ENCODE measurements at regions not wholly inside any gene's neighbourhood (a gene's known extent, or its start where the extent isn't known, plus 50 kb on each side); places are given as distances from the start of the nearest gene placed in this dataset.

DNA sequence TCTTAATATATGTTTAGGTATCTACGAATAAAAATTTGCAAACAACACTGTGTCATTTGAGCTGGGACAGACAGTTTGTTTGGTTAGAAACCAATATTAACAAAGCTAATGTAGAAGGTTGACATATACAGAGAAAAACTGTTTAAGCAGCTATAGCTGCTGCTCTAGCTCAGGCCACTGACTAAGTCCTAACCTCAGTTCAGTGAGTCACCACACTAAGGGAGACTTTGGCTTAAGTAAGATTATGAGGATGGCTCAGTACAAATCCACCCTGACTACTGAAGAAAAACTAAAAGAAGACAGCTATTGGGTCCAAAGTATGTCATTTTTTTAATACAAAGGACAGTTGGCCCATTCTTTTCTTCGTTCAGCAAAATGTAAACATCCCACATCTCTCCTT, 717.3 kb upstream of the ACTRT1 start:
- DNase-seq (no peak), ATAC-seq (no peak)
- Histone ChIP-seq H3K27ac (ENCODE audit: low read length) (no peak overlapping the region), H3K4me3 (ENCODE audit: low read length) (no peak overlapping the region), H3K27me3 (ENCODE audit: control insufficient read depth, insufficient read depth) (no peaks in the 10 kb centered on the region), H3K9me3 (ENCODE audit: control insufficient read depth, low read length) (no peaks in the 10 kb centered on the region), H3K4me1 (ENCODE audit: control insufficient read depth, insufficient read depth, low read length) (no peaks in the 10 kb centered on the region)
- intact Hi-C loops (cut with DNase I), result no loop called here
- 78% methylated on average over 2 of the region's 2 CpGs for WGBS

GRCh38 chrX:128759745-128760144, 707.5 kb upstream of the ACTRT1 start:
- no peak overlapping the region for H3K4me3 ChIP-seq (ENCODE audit: low read length)
- DNase-seq (no peak), ATAC-seq (no peak)
- H3K4me1 ChIP-seq (ENCODE audit: control insufficient read depth, insufficient read depth, low read length), result no peaks in the 10 kb centered on the region
- H3K27me3 ChIP-seq (ENCODE audit: control insufficient read depth, insufficient read depth), result no peaks in the 10 kb centered on the region
- H3K9me3 ChIP-seq (ENCODE audit: control insufficient read depth, low read length), result no peaks in the 10 kb centered on the region
- WGBS, result 74% methylated on average over 3 of the region's 3 CpGs
- intact Hi-C loops (cut with DNase I), result no loop called here
- no peak overlapping the region for H3K27ac ChIP-seq (ENCODE audit: low read length)

GRCh38 chrX:128759177-128759576, 707.0 kb upstream of the ACTRT1 start:
- no peak overlapping the region for H3K4me3 ChIP-seq (ENCODE audit: low read length)
- H3K4me1 ChIP-seq (ENCODE audit: control insufficient read depth, insufficient read depth, low read length), result no peaks in the 10 kb centered on the region
- H3K27ac ChIP-seq (ENCODE audit: low read length), result no peak overlapping the region
- 83% methylated on average over 1 of the region's 1 CpG for WGBS
- DNase-seq (no peak), ATAC-seq (no peak)
- no peaks in the 10 kb centered on the region for H3K27me3 ChIP-seq (ENCODE audit: control insufficient read depth, insufficient read depth)
- H3K9me3 ChIP-seq (ENCODE audit: control insufficient read depth, low read length), result no peaks in the 10 kb centered on the region
- intact Hi-C loops (cut with DNase I), result no loop called here

DNA sequence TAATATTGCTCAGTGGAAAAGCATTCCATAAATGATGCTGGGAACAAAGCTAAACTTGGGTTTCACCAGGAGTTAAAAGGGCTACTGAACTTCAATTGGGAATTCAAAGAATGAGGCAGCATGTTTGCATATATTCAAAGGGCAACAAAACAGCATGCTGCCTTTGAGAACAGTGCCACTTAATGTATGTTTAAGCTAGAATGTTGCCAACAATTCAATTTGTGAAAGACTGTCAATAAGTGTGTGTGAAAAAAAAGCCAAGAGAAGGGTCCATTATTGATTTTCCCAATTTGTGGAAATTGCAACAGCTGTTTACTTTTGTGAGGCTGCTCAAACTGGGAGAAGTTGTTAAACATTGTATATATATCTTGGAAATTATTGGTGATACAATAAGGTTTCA, 701.9 kb upstream of the ACTRT1 start:
- Histone ChIP-seq H3K27me3 (ENCODE audit: control insufficient read depth, insufficient read depth) (no peaks in the 10 kb centered on the region), H3K4me3 (ENCODE audit: low read length) (no peak overlapping the region), H3K27ac (ENCODE audit: low read length) (no peak overlapping the region), H3K9me3 (ENCODE audit: control insufficient read depth, low read length) (no peaks in the 10 kb centered on the region), H3K4me1 (ENCODE audit: control insufficient read depth, insufficient read depth, low read length) (no peaks in the 10 kb centered on the region)
- intact Hi-C loops (cut with DNase I), result no loop called here
- ATAC-seq (no peak), DNase-seq (no peak)

DNA sequence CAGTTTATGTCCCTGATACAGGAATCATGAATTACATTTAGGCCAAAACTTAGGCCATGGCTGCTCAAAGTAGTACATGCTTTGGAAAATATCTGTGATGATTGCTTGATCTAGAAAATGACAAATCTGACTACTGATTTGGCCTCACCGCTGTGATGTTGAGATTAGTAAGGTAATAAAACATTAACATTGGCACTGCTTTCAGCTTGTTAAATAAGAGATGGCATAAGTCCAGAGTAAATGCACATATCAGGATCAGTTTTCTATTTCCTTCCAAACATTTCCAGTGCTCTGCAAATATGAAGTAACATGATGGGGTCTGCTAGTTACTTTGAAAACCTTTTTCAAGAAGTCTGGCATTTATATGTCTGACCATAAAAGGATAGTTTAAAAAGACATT, 687.3 kb upstream of the ACTRT1 start:
- intact Hi-C loops (cut with DNase I), result no loop called here
- ATAC-seq (no peak), DNase-seq (no peak)
- Histone ChIP-seq H3K9me3 (ENCODE audit: control insufficient read depth, low read length) (no peaks in the 10 kb centered on the region), H3K27ac (ENCODE audit: low read length) (no peak overlapping the region), H3K4me1 (ENCODE audit: control insufficient read depth, insufficient read depth, low read length) (no peaks in the 10 kb centered on the region), H3K27me3 (ENCODE audit: control insufficient read depth, insufficient read depth) (no peaks in the 10 kb centered on the region), H3K4me3 (ENCODE audit: low read length) (no peak overlapping the region)
- 52% methylated on average over 1 of the region's 1 CpG for WGBS

DNA sequence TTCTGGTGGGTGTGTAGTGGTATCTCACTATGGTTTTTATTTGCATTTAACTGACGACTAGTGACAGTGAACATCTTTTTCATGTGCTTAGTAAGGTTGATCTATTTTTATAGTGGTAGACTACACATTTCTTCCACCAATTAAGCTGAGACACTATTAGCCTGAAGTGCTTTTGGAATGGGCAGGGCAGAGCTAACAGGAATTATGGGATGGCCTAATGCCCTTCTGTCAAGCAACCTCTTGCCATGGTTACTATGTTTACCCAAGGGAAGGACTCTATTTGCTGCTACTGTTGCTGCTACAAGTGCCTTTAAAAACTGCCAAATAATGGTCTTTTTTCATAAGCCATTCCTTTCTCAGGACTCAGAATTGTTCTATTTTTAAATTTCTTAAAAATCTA, 676.7 kb upstream of the ACTRT1 start:
- H3K9me3 ChIP-seq (ENCODE audit: control insufficient read depth, low read length), result no peaks in the 10 kb centered on the region
- DNase-seq (no peak), ATAC-seq (no peak)
- intact Hi-C loops (cut with DNase I), result no loop called here
- no peaks in the 10 kb centered on the region for H3K4me1 ChIP-seq (ENCODE audit: control insufficient read depth, insufficient read depth, low read length)
- no peak overlapping the region for H3K4me3 ChIP-seq (ENCODE audit: low read length)
- no peak overlapping the region for H3K27ac ChIP-seq (ENCODE audit: low read length)
- WGBS, result 57% methylated on average over 1 of the region's 1 CpG
- H3K27me3 ChIP-seq (ENCODE audit: control insufficient read depth, insufficient read depth), result no peaks in the 10 kb centered on the region

DNA sequence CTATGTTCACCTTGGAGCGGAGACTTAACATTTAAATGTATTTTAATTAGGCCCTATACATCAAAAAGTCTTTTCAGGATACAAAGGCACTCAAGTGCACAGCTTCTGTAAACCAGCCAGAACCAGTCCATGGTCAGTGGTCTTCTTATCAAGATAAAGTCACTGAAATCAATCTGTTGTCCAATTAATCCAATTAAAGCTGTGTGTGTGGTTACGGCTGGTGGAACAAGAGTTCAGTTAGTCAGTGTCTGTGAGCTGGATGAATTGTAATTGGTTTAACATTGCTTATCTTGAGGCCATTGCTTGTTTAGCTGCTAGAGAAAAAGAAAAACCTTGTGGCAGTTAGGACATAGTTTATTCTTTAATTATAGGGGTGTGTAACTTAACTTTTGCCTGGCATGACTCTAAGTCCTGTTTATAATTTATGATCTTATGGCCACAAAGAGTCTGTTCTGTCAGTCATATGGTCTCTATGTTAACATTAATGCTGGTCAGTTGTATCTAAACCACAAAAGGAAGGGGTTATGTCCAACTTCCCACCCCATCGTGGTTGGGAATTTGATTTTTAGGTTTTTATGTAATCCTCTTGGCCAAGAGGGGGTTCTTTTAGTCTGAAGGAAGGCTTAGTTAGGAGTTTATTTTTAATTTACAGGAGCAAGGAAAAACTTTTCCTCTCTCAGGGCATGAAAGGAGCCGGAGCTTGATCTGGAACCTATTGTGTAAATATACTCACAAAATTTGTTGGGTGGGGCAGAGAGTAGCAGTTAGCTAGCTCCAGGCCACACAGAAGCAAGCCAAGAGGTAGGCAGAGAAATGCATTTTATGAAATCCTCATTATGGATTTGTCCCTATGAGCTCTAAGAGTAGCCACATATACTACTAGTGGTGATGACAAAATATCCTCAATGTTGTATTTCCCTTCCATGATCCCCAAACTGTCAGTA, 665.7 kb upstream of the ACTRT1 start:
- H3K9me3 ChIP-seq (ENCODE audit: control insufficient read depth, low read length), result no peaks in the 10 kb centered on the region
- no peak overlapping the region for H3K4me3 ChIP-seq (ENCODE audit: low read length)
- intact Hi-C loops (cut with DNase I), result no loop called here
- ATAC-seq (no peak), DNase-seq (no peak)
- no peaks in the 10 kb centered on the region for H3K4me1 ChIP-seq (ENCODE audit: control insufficient read depth, insufficient read depth, low read length)
- WGBS, result 83% methylated on average over 4 of the region's 4 CpGs
- no peaks in the 10 kb centered on the region for H3K27me3 ChIP-seq (ENCODE audit: control insufficient read depth, insufficient read depth)
- H3K27ac ChIP-seq (ENCODE audit: low read length), result no peak overlapping the region

- no peak for ATAC-seq
- peak in 1 of 3 donors; percentile 39 for DNase-seq
- Histone ChIP-seq H3K27ac (ENCODE audit: low read length) (no peak overlapping the region), H3K9me3 (ENCODE audit: control insufficient read depth, low read length) (no peaks in the 10 kb centered on the region), H3K27me3 (ENCODE audit: control insufficient read depth, insufficient read depth) (no peaks in the 10 kb centered on the region), H3K4me3 (ENCODE audit: low read length) (no peak overlapping the region), H3K4me1 (ENCODE audit: control insufficient read depth, insufficient read depth, low read length) (no peaks in the 10 kb centered on the region)
- 86% methylated on average over 9 of the region's 9 CpGs for WGBS
- intact Hi-C loops (cut with DNase I), result no loop called here
These were observed 662.2 kb upstream of the ACTRT1 start for GRCh38 chrX:128714425-128714824.

DNA sequence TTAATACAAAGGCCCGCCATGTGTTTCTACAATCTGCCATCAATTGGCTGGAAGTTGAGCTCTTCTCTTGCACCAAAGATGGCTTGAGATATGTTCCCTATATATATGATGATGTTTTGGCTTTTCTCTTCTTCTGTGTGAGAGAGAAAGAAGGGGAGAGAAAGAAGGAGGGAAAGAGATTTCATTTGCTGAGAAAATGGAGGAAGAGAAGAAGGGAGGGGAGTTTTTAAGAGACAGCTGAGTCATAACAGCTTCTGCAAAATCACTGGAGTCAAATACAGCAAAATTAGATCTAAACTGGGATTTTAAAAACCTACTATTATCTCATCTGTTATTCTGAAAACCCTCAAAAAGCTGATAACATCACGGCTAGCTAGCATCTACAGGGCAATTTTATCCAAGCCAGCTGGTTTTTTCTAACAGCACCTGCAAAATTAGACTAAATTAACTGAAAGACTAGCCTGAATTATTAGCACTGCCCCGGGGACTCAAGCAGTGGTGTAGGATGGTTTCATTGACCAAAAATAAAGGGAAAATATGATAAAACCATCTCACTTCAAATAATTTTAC, 647.6 kb upstream of the ACTRT1 start:
- ATAC-seq, result no peak
- 75% methylated on average over 3 of the region's 3 CpGs for WGBS
- intact Hi-C loops (cut with DNase I), result no loop called here

DNA sequence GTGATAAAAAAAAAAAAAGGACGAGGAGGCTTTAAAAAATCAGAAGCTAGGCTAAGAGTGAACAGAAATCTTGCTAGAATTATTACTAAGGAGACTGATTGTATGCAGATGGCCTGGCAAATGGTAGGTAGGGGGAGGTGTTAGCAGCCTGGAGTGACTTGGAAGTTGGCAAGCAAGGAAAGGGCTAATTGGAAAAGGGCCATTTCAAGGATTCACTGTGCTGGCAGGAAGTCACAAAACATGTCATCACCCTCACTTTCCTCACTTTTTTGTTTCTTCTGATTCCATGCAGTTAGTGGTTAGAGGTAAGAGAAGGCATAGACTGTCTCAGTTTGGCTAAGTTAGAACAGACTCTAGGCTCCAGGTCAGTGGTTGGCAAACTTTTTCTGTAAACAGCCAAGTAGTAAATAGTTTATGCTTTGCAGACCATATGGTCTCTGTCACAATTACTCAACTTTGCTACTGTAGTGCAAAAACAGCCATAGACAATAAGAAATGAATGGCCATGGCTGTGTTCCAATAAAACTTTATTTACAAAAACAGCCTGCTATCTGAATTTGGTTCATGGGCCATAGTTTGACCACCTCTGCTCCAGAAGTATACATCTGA, 646.5 kb upstream of the ACTRT1 start:
- 33% methylated on average over 1 of the region's 1 CpG for WGBS
- Histone ChIP-seq H3K9me3 (ENCODE audit: control insufficient read depth, low read length) (no peaks in the 10 kb centered on the region), H3K27ac (ENCODE audit: low read length) (no peak overlapping the region), H3K27me3 (ENCODE audit: control insufficient read depth, insufficient read depth) (no peaks in the 10 kb centered on the region), H3K4me1 (ENCODE audit: control insufficient read depth, insufficient read depth, low read length) (no peaks in the 10 kb centered on the region), H3K4me3 (ENCODE audit: low read length) (no peak overlapping the region)
- ATAC-seq (no peak), DNase-seq (no peak)
- intact Hi-C loops (cut with DNase I), result no loop called here

More for the DNA sequence above, 647.6 kb upstream of the ACTRT1 start:
- no peak overlapping the region for H3K4me3 ChIP-seq (ENCODE audit: low read length)
- H3K4me1 ChIP-seq (ENCODE audit: control insufficient read depth, insufficient read depth, low read length), result no peaks in the 10 kb centered on the region
- no peak overlapping the region for H3K27ac ChIP-seq (ENCODE audit: low read length)
- H3K9me3 ChIP-seq (ENCODE audit: control insufficient read depth, low read length), result no peaks in the 10 kb centered on the region
- DNase-seq, result no peak
- no peaks in the 10 kb centered on the region for H3K27me3 ChIP-seq (ENCODE audit: control insufficient read depth, insufficient read depth)

- Histone ChIP-seq H3K27ac (ENCODE audit: low read length) (no peak overlapping the region), H3K4me3 (ENCODE audit: low read length) (no peak overlapping the region), H3K9me3 (ENCODE audit: control insufficient read depth, low read length) (no peaks in the 10 kb centered on the region), H3K27me3 (ENCODE audit: control insufficient read depth, insufficient read depth) (no peaks in the 10 kb centered on the region), H3K4me1 (ENCODE audit: control insufficient read depth, insufficient read depth, low read length) (no peaks in the 10 kb centered on the region)
- 86% methylated on average over 6 of the region's 6 CpGs for whole genome bisulfite sequencing
- intact Hi-C loops (cut with DNase I), result no loop called here
- ATAC-seq (no peak), DNase-seq (no peak)
These were observed 639.7 kb upstream of the ACTRT1 start for GRCh38 chrX:128691872-128692271.
